SK-N-SH (cell line): ENCODE measurements at regions not wholly inside any gene's neighbourhood (a gene's known extent, or its start where the extent isn't known, plus 50 kb on each side); places are given as distances from the start of the nearest gene placed in this dataset.

Experiments
- CHD2 ChIP-seq: fragments of 150-350 bp; IDR thresholded peaks from 2 replicates; pipeline ENCODE4 v1.6.1; 2018; ENCODE audit warnings: low read length; ENCODE audit not compliant: partially characterized antibody
- JUND ChIP-seq: IDR thresholded peaks from 2 replicates; pipeline ENCODE4 v1.4.0; 2012
- MAX ChIP-seq: IDR thresholded peaks from 2 replicates; pipeline ENCODE4 v1.4.0; 2012; ENCODE audit warnings: low read depth
- MEF2A ChIP-seq: IDR thresholded peaks from 2 replicates; pipeline ENCODE4 v1.4.0; 2012; ENCODE audit warnings: low read depth, borderline replicate concordance
- RCOR1 ChIP-seq: fragments of 150-350 bp; IDR thresholded peaks from 2 replicates; pipeline ENCODE4 v1.6.1; 2017; ENCODE audit warnings: antibody characterized with exemption, low read length
- SIN3A ChIP-seq: IDR thresholded peaks from 2 replicates; pipeline ENCODE4 v1.6.1; 2012; ENCODE audit warnings: low read depth, mild to moderate bottlenecking, low read length, moderate library complexity, borderline replicate concordance
- TF ChIP-seq, protein P1 (sequence below): fragments of 200-600 bp; sonication (generic); IDR thresholded peaks from 2 replicates; pipeline ENCODE4 v1.6.1; 2017; ENCODE audit warnings: antibody characterized with exemption, mild to moderate bottlenecking, moderate library complexity

- TF ChIP-seq SIN3A (no peak), CHD2 (no peak), MEF2A (no peak), RCOR1 (no peak), MAX (no peak), JUND (no peak)
- TF ChIP-seq, protein P1, sequence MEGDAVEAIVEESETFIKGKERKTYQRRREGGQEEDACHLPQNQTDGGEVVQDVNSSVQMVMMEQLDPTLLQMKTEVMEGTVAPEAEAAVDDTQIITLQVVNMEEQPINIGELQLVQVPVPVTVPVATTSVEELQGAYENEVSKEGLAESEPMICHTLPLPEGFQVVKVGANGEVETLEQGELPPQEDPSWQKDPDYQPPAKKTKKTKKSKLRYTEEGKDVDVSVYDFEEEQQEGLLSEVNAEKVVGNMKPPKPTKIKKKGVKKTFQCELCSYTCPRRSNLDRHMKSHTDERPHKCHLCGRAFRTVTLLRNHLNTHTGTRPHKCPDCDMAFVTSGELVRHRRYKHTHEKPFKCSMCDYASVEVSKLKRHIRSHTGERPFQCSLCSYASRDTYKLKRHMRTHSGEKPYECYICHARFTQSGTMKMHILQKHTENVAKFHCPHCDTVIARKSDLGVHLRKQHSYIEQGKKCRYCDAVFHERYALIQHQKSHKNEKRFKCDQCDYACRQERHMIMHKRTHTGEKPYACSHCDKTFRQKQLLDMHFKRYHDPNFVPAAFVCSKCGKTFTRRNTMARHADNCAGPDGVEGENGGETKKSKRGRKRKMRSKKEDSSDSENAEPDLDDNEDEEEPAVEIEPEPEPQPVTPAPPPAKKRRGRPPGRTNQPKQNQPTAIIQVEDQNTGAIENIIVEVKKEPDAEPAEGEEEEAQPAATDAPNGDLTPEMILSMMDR = no peak
Measured at GRCh38 chr3:35404571-35404970, 234.8 kb upstream of the ARPP21 start.
